HepG2 (cell line): ENCODE measurements at regions not wholly inside any gene's neighbourhood (a gene's known extent, or its start where the extent isn't known, plus 50 kb on each side); places are given as distances from the start of the nearest gene placed in this dataset.

Source experiments
- ATAC-seq: fragments of 200-7000 bp; cut with Tn5 transposase; 3 replicates; pipeline ENCODE4 v1.9.1; 2020; ENCODE audit warnings: mild to moderate bottlenecking, moderate library complexity
- BruUV-seq: library from RNA; stranded (reverse); fragments of 400-500 nt; replicated peaks from 2 replicates; lab custom pipeline; 2021; lab: Mats Ljungman, UMichigan
- CTCF ChIA-PET: fragments of 300-600 bp; formaldehyde crosslinking; extraction: SDS; loops from one replicate; lab custom pipeline; 2021; ENCODE audit warnings: low total read pairs, inconsistent platforms, low intra/inter-chr PET ratio; lab: Yijun Ruan, JAX
- POLR2A ChIA-PET: fragments of 350-600 bp; sonication (Branson Sonifier 250); formaldehyde crosslinking; loops from one replicate; lab custom pipeline; 2020; ENCODE audit warnings: antibody characterized with exemption, inconsistent platforms; lab: Yijun Ruan, JAX
- DNase-seq: peaks from one replicate; pipeline ENCODE4 v3.0.0-alpha.2; 2015; ENCODE audit warnings: low spot score
- FAIRE-seq: peaks from 3 replicates; lab custom pipeline; 2011; peaks lifted over from hg19 to GRCh38; lab: Jason Lieb, UNC
- H2AFZ ChIP-seq: one replicate; pipeline ENCODE4 v1.6.1; 2011; ENCODE audit warnings: low read length, inconsistent platforms
- H3K27ac ChIP-seq: fragments of 300-600 bp; 3 replicates; pipeline ENCODE4 v1.8.0; 2011; ENCODE audit warnings: mixed run types, mild to moderate bottlenecking, mixed read lengths, low read length, inconsistent platforms; ENCODE audit not compliant: insufficient read depth; ENCODE audit errors: extremely low read length
- H3K27me3 ChIP-seq, 2 experiments: fragments of 200-600 bp in 1 of 2; 2 replicates in 1 of 2; 3 replicates in 1 of 2; pipeline versions ENCODE4 v1.6.0 to v1.8.0; 2011; ENCODE audit warnings: low read length in 2 of 2, mild to moderate bottlenecking in 2 of 2, moderate library complexity in 2 of 2, inconsistent platforms in 1 of 2; ENCODE audit not compliant: insufficient read depth in 2 of 2, control insufficient read depth in 1 of 2
- H3K36me3 ChIP-seq, 2 experiments: fragments of 200-600 bp in 1 of 2; replicated peaks in 1 of 2; 2 replicates in 1 of 2; 3 replicates in 1 of 2; pipeline versions ENCODE4 v1.5.1 to v1.8.0; 2011; ENCODE audit warnings: low read length in 2 of 2, inconsistent platforms in 1 of 2; ENCODE audit not compliant: insufficient read depth in 2 of 2, control insufficient read depth in 1 of 2
- H3K4me1 ChIP-seq: 2 replicates; pipeline ENCODE4 v1.5.1; 2012; ENCODE audit warnings: low read length, inconsistent platforms; ENCODE audit not compliant: insufficient read depth
- H3K4me2 ChIP-seq: 2 replicates; pipeline ENCODE4 v1.6.0; 2011; ENCODE audit warnings: low read depth, low read length, inconsistent platforms
- H3K4me3 ChIP-seq, 3 experiments: fragments of 200-600 bp in 1 of 3; sonication (generic), shearing (Covaris generic) in 1 of 3; replicated peaks in 1 of 3; 2 replicates each; pipeline ENCODE4 v1.5.1; 2011 to 2016; ENCODE audit warnings: low read length in 3 of 3, inconsistent platforms in 2 of 3, low read depth in 2 of 3, mild to moderate bottlenecking in 2 of 3, control low read depth in 1 of 3, mixed read lengths in 1 of 3; ENCODE audit not compliant: insufficient read depth in 1 of 3
- H3K79me2 ChIP-seq: one replicate; pipeline ENCODE4 v1.6.1; 2011; ENCODE audit warnings: low read length, inconsistent platforms; ENCODE audit not compliant: insufficient read depth
- H3K9ac ChIP-seq: 2 replicates; pipeline ENCODE4 v1.6.0; 2011; ENCODE audit warnings: mild to moderate bottlenecking, low read depth, low read length, inconsistent platforms; ENCODE audit not compliant: insufficient read depth
- H3K9me3 ChIP-seq: 2 replicates; pipeline ENCODE4 v1.5.1; 2012; ENCODE audit warnings: mild to moderate bottlenecking, low read length
- H4K20me1 ChIP-seq: 2 replicates; pipeline ENCODE4 v1.6.0; 2011; ENCODE audit warnings: inconsistent platforms, mild to moderate bottlenecking, low read length, moderate library complexity; ENCODE audit not compliant: insufficient read depth
- CBX1 ChIP-seq: IDR thresholded peaks from one replicate; pipeline ENCODE4 v1.6.1; 2016; ENCODE audit warnings: antibody characterized with exemption, low read depth
- GZF1 ChIP-seq: sonication (generic); formaldehyde crosslinking; IDR thresholded peaks from 2 replicates; pipeline ENCODE4 v1.5.1; 2020; ENCODE audit warnings: mild to moderate bottlenecking, missing genetic modification reagents
- HOXA3 ChIP-seq: sonication (generic); formaldehyde crosslinking; IDR thresholded peaks from 2 replicates; pipeline ENCODE4 v1.5.0; 2020; ENCODE audit warnings: missing genetic modification reagents
- MNT ChIP-seq: fragments of 450-650 bp; IDR thresholded peaks from 2 replicates; pipeline ENCODE4 v1.6.1; 2016
- ONECUT2 ChIP-seq: sonication (generic); formaldehyde crosslinking; IDR thresholded peaks from 2 replicates; pipeline ENCODE4 v1.4.0; 2020; ENCODE audit warnings: missing genetic modification reagents
- SATB2 ChIP-seq: sonication (generic); formaldehyde crosslinking; IDR thresholded peaks from 2 replicates; pipeline ENCODE4 v1.5.0; 2020; ENCODE audit warnings: missing genetic modification reagents
- TCF7L2 ChIP-seq: IDR thresholded peaks from 2 replicates; pipeline ENCODE4 v1.6.1; 2011; ENCODE audit warnings: mild to moderate bottlenecking, low read depth, low read length, moderate library complexity
- ZNF407 ChIP-seq: sonication (generic); formaldehyde crosslinking; IDR thresholded peaks from one replicate; pipeline ENCODE4 v1.5.1; 2020; ENCODE audit warnings: mild to moderate bottlenecking, missing genetic modification reagents; ENCODE audit errors: not compliant biosample characterization
- ZNF879 ChIP-seq: sonication (generic); formaldehyde crosslinking; IDR thresholded peaks from 2 replicates; pipeline ENCODE4 v1.8.1; 2023; ENCODE audit warnings: missing genetic modification reagents
- WGBS: methylation state at CpG from one replicate; pipeline ENCODE4 v1.1.6; 2017; ENCODE audit warnings: low lambda C conversion rate; 5-methylcytosine and 5-hydroxymethylcytosine counted together
- in situ Hi-C: cut with HindIII; loops from 2 replicates; pipeline ENCODE4 v1.10.0; 2017; ENCODE audit warnings: low pct_unique_long_range_greater_than_20kb; ENCODE audit not compliant: extremely low pct_ligation_motif_present
- intact Hi-C: fragments of 100-400 bp; cut with micrococcal nuclease; formaldehyde crosslinking; loops from one replicate; pipeline ENCODE4 v1.10.0; 2022; ENCODE audit not compliant: unreplicated experiment

GRCh38 chr7:67377939-67378862 lies 381.6 kb downstream of the TYW1 start (continued):
- no peak for TF ChIP-seq ZNF407
- no peak for TF ChIP-seq ZNF879 (CRISPR knock-in tag)

- BruUV-seq: no TSS peak
- Histone ChIP-seq H3K4me2 (no peak overlapping the region), H4K20me1 (no peaks in the 10 kb centered on the region), H3K9ac (no peak overlapping the region), H3K4me1 (no peaks in the 10 kb centered on the region), H2AFZ (no peak overlapping the region), H3K36me3 (no peaks in the 10 kb centered on the region), H3K27ac (no peak overlapping the region), H3K9me3 (peaks cover 3% of the 10 kb centered on the region; the same call in 1 of the 2 replicates), H3K4me3 (no peak overlapping the region), H3K27me3 (no peaks in the 10 kb centered on the region), H3K79me2 (no peaks in the 10 kb centered on the region)
- intact Hi-C loops: no loop called here
- 58% methylated on average over 4 of the region's 4 CpGs for WGBS
- TF ChIP-seq SATB2 (CRISPR knock-in tag): no peak
- no peak for TF ChIP-seq CBX1
- no peak for TF ChIP-seq ONECUT2 (CRISPR knock-in tag)
- no peak for TF ChIP-seq HOXA3 (CRISPR knock-in tag)
- no peak for TF ChIP-seq GZF1 (CRISPR knock-in tag)
- TF ChIP-seq MNT: peak; percentile 96
- TF ChIP-seq TCF7L2: no peak
- in situ Hi-C loops: no loop called here
- POLR2A ChIA-PET: no interaction called here
- DNase-seq: no peak
- CTCF ChIA-PET: no interaction called here
- no peak for FAIRE-seq
- no peak for ATAC-seq
These were observed 383.7 kb downstream of the TYW1 start for GRCh38 chr7:67380326-67380725.
